Globus pallidus (tissue), 1 donor: ENCODE measurements at regions not wholly inside any gene's neighbourhood (a gene's known extent, or its start where the extent isn't known, plus 50 kb on each side); places are given as distances from the start of the nearest gene placed in this dataset.
"Not testable (repeated sequence)": the region's sequence is repeated elsewhere in the genome, so short reads cannot be mapped to it uniquely, and the experiment has no call there.

Experiments
- DNase-seq: peaks from one replicate; pipeline ENCODE4 v3.0.0-alpha.2; 2015; ENCODE audit warnings: low spot score

- DNase-seq: no peak
Observed at GRCh38 chr12:13348464-13348863, 151.9 kb downstream of the EMP1 start.

- DNase-seq: no peak
Observed at GRCh38 chr12:13347241-13348043, 150.9 kb downstream of the EMP1 start.

DNA sequence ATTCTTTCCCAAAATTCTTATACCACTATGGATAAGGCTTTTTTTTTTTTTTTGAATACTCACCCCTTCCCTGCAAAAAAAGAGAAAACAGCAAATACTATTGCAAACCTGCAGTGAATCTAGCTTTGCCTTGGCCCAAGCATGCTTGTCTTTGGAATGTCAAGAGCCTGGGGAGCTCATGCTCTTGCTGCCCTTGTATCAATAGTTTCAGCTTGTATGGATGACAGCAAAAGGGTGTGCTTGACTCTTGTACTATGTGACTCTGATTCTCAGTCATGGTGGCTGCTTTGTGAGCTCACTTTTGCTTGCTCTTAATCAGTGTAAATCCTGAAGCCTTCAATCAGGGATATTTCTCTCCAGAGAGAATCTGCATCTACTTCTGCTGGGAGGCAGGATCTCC lies 149.2 kb downstream of the EMP1 start:
- DNase-seq: no peak

- no peak for DNase-seq
Observed at GRCh38 chr12:13343375-13343774, 146.8 kb downstream of the EMP1 start.

DNA sequence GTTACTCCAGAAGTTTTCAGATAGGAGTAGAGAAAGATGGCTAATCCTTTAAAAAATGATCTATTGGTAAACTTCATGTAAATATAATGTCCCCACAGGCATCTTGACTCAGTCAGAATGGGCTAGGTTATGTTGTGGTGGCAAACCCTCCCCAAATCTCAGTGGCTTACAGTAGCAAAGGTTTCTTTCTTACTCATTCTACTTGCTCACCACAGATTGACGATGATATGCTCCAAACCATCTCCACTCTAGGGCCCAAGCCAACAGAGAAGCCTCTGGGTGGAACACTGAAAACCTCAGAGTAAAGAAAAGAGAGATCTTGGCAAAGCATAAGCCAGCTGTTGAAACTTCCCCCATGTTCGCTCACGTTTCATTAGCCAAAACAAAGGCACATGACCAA lies 146.4 kb downstream of the EMP1 start:
- DNase-seq: no peak

GRCh38 chr12:13340149-13340548 lies 143.6 kb downstream of the EMP1 start:
- DNase-seq: no peak

DNA sequence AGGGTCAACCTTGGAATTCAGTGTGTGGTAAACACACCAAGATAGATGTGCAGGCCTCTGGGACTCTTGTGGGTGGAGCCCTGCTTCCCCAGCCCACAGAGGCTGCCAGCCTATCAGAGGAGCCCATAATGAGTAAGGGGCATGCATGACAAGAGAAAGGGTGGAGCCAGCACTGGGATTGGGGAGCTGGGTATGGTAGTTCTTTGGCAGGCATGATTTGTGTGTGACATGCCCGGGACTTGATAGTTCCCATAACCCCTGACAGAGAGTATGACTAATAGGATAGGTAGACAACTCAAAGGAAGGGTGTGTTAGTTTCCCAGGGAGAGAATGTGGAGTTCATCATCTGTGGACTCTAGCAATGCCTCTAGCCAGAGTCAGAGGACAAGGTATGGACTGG lies 143.0 kb downstream of the EMP1 start:
- DNase-seq: no peak

DNA sequence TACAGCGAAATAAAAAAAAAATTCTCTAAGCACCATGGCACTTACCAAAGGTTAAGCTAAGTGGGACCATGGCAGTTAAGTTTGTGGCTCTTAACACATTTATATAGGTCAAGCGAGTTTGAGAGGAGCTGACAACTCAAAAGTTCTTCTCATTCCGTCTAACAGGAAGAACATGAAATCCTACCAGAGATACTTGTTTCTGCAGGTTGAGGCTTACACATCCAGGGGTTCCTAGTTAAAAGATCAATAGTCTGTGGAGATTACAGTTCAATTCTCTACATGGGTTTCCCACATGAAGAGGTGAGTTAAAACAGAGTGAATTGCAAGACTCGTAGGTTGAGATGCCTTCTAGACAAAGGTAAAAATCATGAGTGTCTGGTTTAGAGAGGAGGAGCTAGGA lies 142.6 kb downstream of the EMP1 start:
- DNase-seq: no peak

DNA sequence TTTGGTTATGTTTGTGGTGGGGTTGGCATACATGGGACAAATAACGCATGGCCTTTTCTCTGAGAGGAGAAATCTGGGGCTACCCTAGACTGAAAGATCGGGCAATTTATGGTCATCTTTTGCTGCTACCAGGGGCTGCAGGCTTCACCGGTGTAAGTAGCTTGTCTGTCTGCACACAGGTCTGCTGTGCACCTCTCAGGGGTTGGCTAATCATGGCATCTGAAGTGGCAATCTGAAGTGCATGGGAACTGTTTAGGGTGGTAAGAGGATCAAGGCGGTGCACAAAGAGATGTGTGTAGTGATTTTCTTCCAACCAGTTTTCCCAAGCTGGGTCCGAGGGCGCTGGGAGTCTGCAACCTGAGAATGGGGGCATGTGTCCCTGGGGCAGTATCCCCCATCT lies 141.3 kb downstream of the EMP1 start:
- DNase-seq: no peak

- no peak for DNase-seq
Observed at GRCh38 chr12:13336216-13336615, 139.7 kb downstream of the EMP1 start.

DNA sequence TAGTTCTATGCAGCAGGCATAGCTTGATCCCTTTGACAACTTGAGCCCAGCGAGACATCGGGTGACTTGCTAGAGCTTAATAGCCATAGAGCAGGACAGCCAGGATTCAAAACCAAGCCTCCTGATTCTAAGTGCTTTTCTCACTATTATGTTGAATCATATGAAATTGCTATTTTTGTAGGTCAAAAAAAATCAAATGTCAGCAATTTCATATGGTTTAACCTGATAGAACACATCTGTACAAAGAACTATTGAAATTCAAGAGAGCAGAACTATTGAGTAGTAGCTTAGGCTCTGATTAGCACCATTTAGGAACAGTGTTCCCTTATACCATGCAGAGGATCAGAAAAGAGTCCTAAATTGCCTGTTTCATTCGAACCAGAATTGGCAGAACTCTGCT lies 132.0 kb downstream of the EMP1 start:
- DNase-seq: no peak

DNA sequence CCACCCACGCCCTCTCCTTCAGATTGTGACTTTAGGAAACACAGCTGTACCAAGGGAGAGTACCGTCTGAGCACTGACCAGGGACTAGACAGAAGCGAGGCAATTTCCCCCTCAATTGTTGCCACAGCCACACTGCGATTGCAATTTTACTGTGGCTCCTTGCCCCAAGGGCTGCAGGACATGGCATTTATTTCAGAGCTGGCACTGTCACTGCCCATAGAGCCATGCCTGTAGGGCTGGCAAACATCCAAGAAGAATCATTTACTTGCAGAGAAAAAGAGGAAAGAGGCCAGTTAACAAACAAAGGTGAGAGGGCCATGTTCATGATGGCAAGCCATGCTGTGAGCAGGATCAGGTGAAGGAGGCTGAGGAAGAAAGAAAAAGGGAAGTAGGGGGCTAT lies 129.6 kb downstream of the EMP1 start:
- DNase-seq: no peak

- DNase-seq: not testable (repeated sequence)
Observed at GRCh38 chr12:13325037-13325436, 128.5 kb downstream of the EMP1 start.

GRCh38 chr12:13318231-13319015 lies 121.9 kb downstream of the EMP1 start:
- DNase-seq: no peak

DNA sequence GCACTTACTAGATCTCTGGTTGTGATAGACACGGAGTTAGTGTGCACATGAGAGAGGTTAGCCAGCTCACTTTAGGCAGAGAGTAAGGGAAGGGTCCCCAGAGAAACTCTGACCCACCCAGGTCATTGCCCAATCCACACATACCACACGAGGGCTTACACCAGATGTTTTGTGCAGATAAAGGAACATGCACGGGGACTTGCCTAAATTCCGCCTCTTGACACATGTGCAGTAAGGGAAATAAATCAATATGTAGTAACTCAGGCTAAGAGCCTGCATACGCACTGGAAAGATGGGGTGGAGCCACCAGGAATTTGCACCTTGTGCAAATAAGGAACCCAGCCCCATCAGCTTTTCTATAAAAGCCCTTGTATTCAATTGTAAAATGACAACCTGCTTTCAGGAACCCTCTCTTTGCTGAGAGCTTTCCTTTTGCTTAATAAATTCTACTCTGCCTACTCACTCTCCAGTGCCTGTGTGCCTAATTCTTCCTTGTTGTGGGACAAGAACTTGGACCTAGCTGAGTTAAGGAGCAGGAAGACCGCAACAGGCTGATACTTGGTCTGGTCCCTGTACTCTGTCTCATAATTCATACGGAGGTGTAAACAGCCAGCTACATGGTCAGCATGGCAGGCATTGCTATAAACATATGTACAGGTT lies 120.2 kb downstream of the EMP1 start:
- no peak for DNase-seq

- DNase-seq: no peak
Observed at GRCh38 chr12:13313886-13314285, 117.4 kb downstream of the EMP1 start.

- no peak for DNase-seq
Observed at GRCh38 chr12:13311551-13311950, 115.0 kb downstream of the EMP1 start.

- no peak for DNase-seq
Observed at GRCh38 chr12:13307143-13307816, 110.8 kb downstream of the EMP1 start.

DNA sequence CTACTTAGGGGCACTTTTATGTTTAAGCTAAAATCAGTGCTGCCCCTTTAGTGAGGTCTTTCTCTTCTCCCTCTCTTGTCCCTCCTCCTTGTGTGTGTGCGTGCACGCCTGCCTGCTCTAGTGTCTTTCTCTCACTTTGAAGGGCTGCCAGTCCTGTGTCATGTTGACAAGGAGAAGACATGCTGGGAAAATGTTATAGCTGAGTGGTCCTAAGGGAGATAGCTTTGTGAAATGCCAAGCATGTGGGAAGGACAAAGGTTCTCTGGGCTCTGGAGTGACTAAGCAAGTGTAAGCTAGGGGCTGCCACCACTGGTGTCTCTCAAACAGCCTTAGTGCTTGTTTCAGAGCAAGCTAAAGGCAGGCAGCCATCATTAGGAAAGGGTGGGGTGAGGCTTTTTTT lies 108.4 kb downstream of the EMP1 start:
- DNase-seq: no peak

GRCh38 chr12:13299457-13299856 lies 102.9 kb downstream of the EMP1 start:
- DNase-seq: no peak

DNA sequence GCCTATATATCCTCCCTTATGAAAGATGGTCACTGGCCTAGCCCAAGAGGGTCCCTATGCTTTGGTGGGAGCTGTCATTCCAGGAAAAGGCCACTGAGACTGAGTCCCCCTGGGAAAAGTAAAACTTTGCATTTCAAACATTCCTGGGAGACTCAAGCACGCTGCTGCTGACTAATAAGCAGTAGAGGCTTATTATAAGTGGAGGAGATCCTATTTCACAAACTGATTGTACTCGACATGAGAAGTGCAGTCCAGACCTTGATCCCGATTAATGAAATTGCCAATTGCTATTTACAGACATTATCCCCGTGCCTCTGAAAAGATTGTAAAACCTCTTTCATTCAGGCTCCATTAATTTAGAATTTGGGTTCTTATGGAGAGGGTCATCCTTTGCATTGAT lies 96.6 kb downstream of the EMP1 start:
- no peak for DNase-seq

- DNase-seq: no peak
Observed at GRCh38 chr12:13289653-13290289, 93.2 kb downstream of the EMP1 start.
